ENCODE measurements at regions not wholly inside any gene's neighbourhood (a gene's known extent, or its start where the extent isn't known, plus 50 kb on each side); places are given as distances from the start of the nearest gene placed in this dataset.
"Not testable (repeated sequence)": the region's sequence is repeated elsewhere in the genome, so short reads cannot be mapped to it uniquely, and the experiment has no call there.

GRCh38 chr6:112522587-112522986 is 175.5 kb downstream of the RFPL4B start:
- DNase-seq = no peak

GRCh38 chr6:112524071-112524470 is 176.9 kb downstream of the RFPL4B start:
- DNase-seq = no peak

- no peak for DNase-seq
Observed at GRCh38 chr6:112525749-112526148, 178.6 kb downstream of the RFPL4B start.

GRCh38 chr6:112526594-112526993 is 179.5 kb downstream of the RFPL4B start:
- no peak for DNase-seq

- not testable (repeated sequence) for DNase-seq
Observed at GRCh38 chr6:112528306-112528705, 181.2 kb downstream of the RFPL4B start.

GRCh38 chr6:112535816-112536215 is 188.7 kb downstream of the RFPL4B start:
- DNase-seq = no peak

GRCh38 chr6:112539355-112539754 is 192.2 kb downstream of the RFPL4B start:
- DNase-seq = no peak

GRCh38 chr6:112541847-112542246 is 194.7 kb downstream of the RFPL4B start:
- DNase-seq = not testable (repeated sequence)

GRCh38 chr6:112547321-112548085 is 200.4 kb downstream of the RFPL4B start:
- DNase-seq = not testable (repeated sequence)

- no peak for DNase-seq
Observed at GRCh38 chr6:112549749-112550148, 202.6 kb downstream of the RFPL4B start.

- no peak for DNase-seq
Observed at GRCh38 chr6:112557435-112557834, 210.3 kb downstream of the RFPL4B start.

- no peak for DNase-seq
Observed at GRCh38 chr6:112557961-112558360, 210.8 kb downstream of the RFPL4B start.

- no peak for DNase-seq
Observed at GRCh38 chr6:112560651-112561050, 213.5 kb downstream of the RFPL4B start.

- no peak for DNase-seq
Observed at GRCh38 chr6:112562301-112563231, 215.4 kb downstream of the RFPL4B start.

- no peak for DNase-seq
Observed at GRCh38 chr6:112563368-112563767, 216.2 kb downstream of the RFPL4B start.

GRCh38 chr6:112568066-112568465 is 220.9 kb downstream of the RFPL4B start:
- DNase-seq = no peak

GRCh38 chr6:112571488-112572270 is 224.5 kb downstream of the RFPL4B start:
- no peak for DNase-seq

GRCh38 chr6:112574190-112574589 is 227.1 kb downstream of the RFPL4B start:
- DNase-seq = no peak

- no peak for DNase-seq
Observed at GRCh38 chr6:112575309-112575834, 228.2 kb downstream of the RFPL4B start.

GRCh38 chr6:112576423-112576822 is 229.3 kb downstream of the RFPL4B start:
- DNase-seq = no peak

GRCh38 chr6:112579601-112580000 is 232.5 kb downstream of the RFPL4B start:
- no peak for DNase-seq

- no peak for DNase-seq
Observed at GRCh38 chr6:112581015-112581414, 233.9 kb downstream of the RFPL4B start.

GRCh38 chr6:112590326-112590725 is 243.2 kb downstream of the RFPL4B start:
- DNase-seq = no peak

Measured in inflammatory macrophage (primary cell).